OCI-LY7 (cell line): ENCODE measurements at regions not wholly inside any gene's neighbourhood (a gene's known extent, or its start where the extent isn't known, plus 50 kb on each side); places are given as distances from the start of the nearest gene placed in this dataset.

ENCODE experiments used
- BruUV-seq: library from RNA; stranded (reverse); fragments of 400-500 nt; replicated peaks from 2 replicates; lab custom pipeline; 2021; lab: Mats Ljungman, UMichigan
- CTCF ChIA-PET: fragments of 300-600 bp; sonication (Branson Sonifier 250); formaldehyde crosslinking; loops from one replicate; lab custom pipeline; 2022; ENCODE audit warnings: antibody characterized with exemption; ENCODE audit not compliant: unreplicated experiment; lab: Charles Lee
- POLR2A ChIA-PET: fragments of 300-600 bp; sonication (Branson Sonifier 250); formaldehyde crosslinking; loops from one replicate; lab custom pipeline; 2022; ENCODE audit warnings: antibody characterized with exemption; lab: Charles Lee
- DNase-seq: peaks from one replicate; pipeline ENCODE4 v3.0.0-alpha.2; 2015; ENCODE audit warnings: low spot score
- H2AFZ ChIP-seq: fragments of 200-600 bp; sonication (generic), shearing (Covaris generic); 2 replicates; pipeline ENCODE4 v1.6.1; 2014; ENCODE audit warnings: mild to moderate bottlenecking, antibody characterized with exemption, low read length, moderate library complexity
- H3K27ac ChIP-seq: fragments of 200-600 bp; sonication (generic); 2 replicates; pipeline ENCODE4 v1.5.1; 2014; ENCODE audit warnings: mixed run types, low read depth, mild to moderate bottlenecking, moderate library complexity, low read length, inconsistent platforms; ENCODE audit not compliant: poor library complexity, severe bottlenecking
- H3K36me3 ChIP-seq: fragments of 200-600 bp; sonication (generic); 2 replicates; pipeline ENCODE4 v1.6.1; 2014; ENCODE audit warnings: mild to moderate bottlenecking, antibody characterized with exemption, low read length, moderate library complexity, mixed read lengths; ENCODE audit not compliant: insufficient read depth
- H3K4me1 ChIP-seq: fragments of 200-600 bp; sonication (generic); 2 replicates; pipeline ENCODE4 v1.5.1; 2014; ENCODE audit warnings: mild to moderate bottlenecking, low read length; ENCODE audit not compliant: insufficient read depth, poor library complexity, severe bottlenecking
- H3K4me2 ChIP-seq: fragments of 200-600 bp; sonication (generic); 2 replicates; pipeline ENCODE4 v1.6.1; 2014; ENCODE audit warnings: mild to moderate bottlenecking, low read length
- H3K4me3 ChIP-seq: fragments of 200-600 bp; sonication (generic); 2 replicates; pipeline ENCODE4 v1.5.1; 2014; ENCODE audit warnings: mild to moderate bottlenecking, low read depth, low read length; ENCODE audit not compliant: poor library complexity, severe bottlenecking
- H3K79me2 ChIP-seq: fragments of 200-600 bp; sonication (generic); 2 replicates; pipeline ENCODE4 v1.6.1; 2016; ENCODE audit warnings: low read depth, mild to moderate bottlenecking, low read length, moderate library complexity, mixed read lengths; ENCODE audit not compliant: insufficient read depth
- H3K9me2 ChIP-seq: fragments of 200-600 bp; sonication (generic); 2 replicates; pipeline ENCODE4 v1.6.1; 2016; ENCODE audit warnings: mild to moderate bottlenecking, low read length, mixed read lengths; ENCODE audit not compliant: insufficient read depth
- H3K9me3 ChIP-seq: fragments of 200-600 bp; sonication (generic); 2 replicates; pipeline ENCODE4 v1.6.1; 2014; ENCODE audit warnings: mild to moderate bottlenecking, mixed run types, low read length, mixed read lengths
- H4K20me1 ChIP-seq: fragments of 200-600 bp; sonication (generic); 2 replicates; pipeline ENCODE4 v1.6.1; 2014; ENCODE audit warnings: mild to moderate bottlenecking, antibody characterized with exemption, low read length, moderate library complexity, mixed read lengths; ENCODE audit not compliant: insufficient read depth
- EZH2phosphoT487 ChIP-seq: fragments of 200-600 bp; sonication (generic); IDR thresholded peaks from 2 replicates; pipeline ENCODE4 v1.6.1; 2018; ENCODE audit warnings: low read depth, borderline replicate concordance, mild to moderate bottlenecking, mixed run types, antibody characterized with exemption, low read length, moderate library complexity, mixed read lengths
- intact Hi-C: fragments of 100-400 bp; cut with micrococcal nuclease; formaldehyde crosslinking; loops from one replicate; pipeline ENCODE4 v1.10.0; 2022; ENCODE audit not compliant: unreplicated experiment
- TF ChIP-seq, protein P1 (sequence below): fragments of 200-600 bp; sonication (generic); conservative IDR thresholded peaks from 2 replicates; pipeline ENCODE4 v1.5.1; 2014; ENCODE audit warnings: mild to moderate bottlenecking, antibody characterized with exemption, low read length, moderate library complexity, mixed read lengths

DNA sequence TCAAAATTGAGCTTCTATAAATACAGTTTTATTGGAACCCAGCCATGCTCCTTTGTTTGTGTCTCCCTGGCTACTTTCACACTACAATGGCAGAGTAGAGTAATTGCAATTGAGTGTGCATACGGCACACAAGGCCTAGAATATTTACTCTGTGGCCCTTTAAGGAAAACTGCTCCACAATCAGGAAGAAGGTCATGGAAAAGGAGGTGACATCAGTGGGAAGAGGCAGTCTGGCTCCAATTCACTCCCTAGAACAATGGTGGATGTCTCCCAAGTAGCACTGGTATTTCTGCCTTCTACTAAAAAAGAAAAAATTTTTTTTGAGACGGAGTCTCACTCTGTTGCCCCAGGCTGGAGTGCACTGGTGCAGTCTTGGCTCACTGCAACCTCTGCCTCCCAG, 51.3 kb downstream of the KRTAP19-8 start:
- TF ChIP-seq, protein P1, sequence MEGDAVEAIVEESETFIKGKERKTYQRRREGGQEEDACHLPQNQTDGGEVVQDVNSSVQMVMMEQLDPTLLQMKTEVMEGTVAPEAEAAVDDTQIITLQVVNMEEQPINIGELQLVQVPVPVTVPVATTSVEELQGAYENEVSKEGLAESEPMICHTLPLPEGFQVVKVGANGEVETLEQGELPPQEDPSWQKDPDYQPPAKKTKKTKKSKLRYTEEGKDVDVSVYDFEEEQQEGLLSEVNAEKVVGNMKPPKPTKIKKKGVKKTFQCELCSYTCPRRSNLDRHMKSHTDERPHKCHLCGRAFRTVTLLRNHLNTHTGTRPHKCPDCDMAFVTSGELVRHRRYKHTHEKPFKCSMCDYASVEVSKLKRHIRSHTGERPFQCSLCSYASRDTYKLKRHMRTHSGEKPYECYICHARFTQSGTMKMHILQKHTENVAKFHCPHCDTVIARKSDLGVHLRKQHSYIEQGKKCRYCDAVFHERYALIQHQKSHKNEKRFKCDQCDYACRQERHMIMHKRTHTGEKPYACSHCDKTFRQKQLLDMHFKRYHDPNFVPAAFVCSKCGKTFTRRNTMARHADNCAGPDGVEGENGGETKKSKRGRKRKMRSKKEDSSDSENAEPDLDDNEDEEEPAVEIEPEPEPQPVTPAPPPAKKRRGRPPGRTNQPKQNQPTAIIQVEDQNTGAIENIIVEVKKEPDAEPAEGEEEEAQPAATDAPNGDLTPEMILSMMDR = no peak
- TF ChIP-seq EZH2phosphoT487 = no peak
- ChIA-PET CTCF (no interaction called here), POLR2A (no interaction called here)
- Histone ChIP-seq H3K9me2 (no peaks in the 10 kb centered on the region), H3K9me3 (no peaks in the 10 kb centered on the region), H4K20me1 (no peaks in the 10 kb centered on the region), H3K4me2 (no peak overlapping the region), H2AFZ (no peak overlapping the region), H3K79me2 (no peaks in the 10 kb centered on the region), H3K4me1 (no peaks in the 10 kb centered on the region), H3K36me3 (no peaks in the 10 kb centered on the region), H3K27ac (no peak overlapping the region), H3K4me3 (no peak overlapping the region)
- intact Hi-C loops = no loop called here
- no peak for DNase-seq
- no TSS peak for BruUV-seq

DNA sequence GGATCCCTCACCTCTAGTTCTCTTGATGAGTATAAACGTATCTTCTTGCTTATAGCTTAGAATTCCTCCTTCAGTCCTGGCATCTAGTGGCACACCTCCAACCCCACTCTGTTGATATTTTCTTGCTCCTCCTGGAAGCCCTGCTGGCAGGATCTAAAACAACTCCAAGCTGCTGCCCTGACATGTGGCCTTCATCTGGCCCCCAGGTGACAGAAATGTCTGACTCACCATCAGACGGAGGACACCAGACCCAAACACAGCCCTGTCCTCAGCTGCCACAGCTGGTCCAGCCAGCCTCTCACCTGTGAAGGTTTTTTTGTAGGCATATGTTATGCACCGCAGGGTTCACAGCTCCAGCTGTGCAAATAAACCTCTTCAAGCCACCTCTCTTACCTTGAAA, 53.4 kb downstream of the KRTAP19-8 start:
- ChIA-PET POLR2A (interaction anchor here (0.6 to 0.8 kb wide), 2 partner anchors 9 to 186 kb away, joined by 3 to 6 read pairs; no protein-coding TSS in a partner anchor), CTCF (no interaction called here)
- DNase-seq = no peak
- TF ChIP-seq, protein P1 = no peak
- no peak for TF ChIP-seq EZH2phosphoT487
- no TSS peak for BruUV-seq
- Histone ChIP-seq H3K79me2 (no peaks in the 10 kb centered on the region), H3K4me3 (no peak overlapping the region), H4K20me1 (no peaks in the 10 kb centered on the region), H3K9me2 (no peaks in the 10 kb centered on the region), H3K27ac (no peak overlapping the region), H3K9me3 (no peaks in the 10 kb centered on the region), H2AFZ (no peak overlapping the region), H3K36me3 (no peaks in the 10 kb centered on the region), H3K4me2 (no peak overlapping the region), H3K4me1 (no peaks in the 10 kb centered on the region)
- intact Hi-C loops = no loop called here

DNA sequence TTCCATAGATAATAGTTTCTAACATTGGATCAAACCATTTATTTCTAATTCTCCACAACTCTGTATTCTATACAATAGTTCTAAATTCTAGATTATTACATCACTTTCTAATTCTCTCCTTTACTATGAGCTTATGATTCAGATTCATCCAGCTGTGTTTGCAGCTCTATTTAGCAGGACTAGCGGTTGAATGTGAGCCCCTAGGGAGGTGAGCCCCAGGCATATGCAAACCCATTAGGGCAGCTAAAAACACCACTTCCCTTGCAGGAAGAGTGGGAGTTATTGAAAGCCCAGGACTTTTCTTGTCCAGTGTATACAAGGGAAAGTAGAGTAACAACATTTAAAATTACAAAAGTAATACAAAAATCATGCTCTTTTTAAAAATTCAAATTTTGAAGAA, 56.9 kb downstream of the KRTAP19-8 start:
- POLR2A ChIA-PET = interaction anchor here (0.7 to 1.5 kb wide), 3 partner anchors 11 to 16 kb away, joined by 3 to 4 read pairs (median 3); no protein-coding TSS in a partner anchor
- BruUV-seq = no TSS peak
- intact Hi-C loops = no loop called here

More for the DNA sequence above, 56.9 kb downstream of the KRTAP19-8 start:
- CTCF ChIA-PET = no interaction called here
- no peaks in the 10 kb centered on the region for H3K9me3 ChIP-seq
- DNase-seq = no peak
- no peaks in the 10 kb centered on the region for H3K79me2 ChIP-seq
- H3K27ac ChIP-seq = no peak overlapping the region
- no peak overlapping the region for H3K4me3 ChIP-seq
- no peaks in the 10 kb centered on the region for H3K36me3 ChIP-seq
- H3K4me2 ChIP-seq = no peak overlapping the region
- no peaks in the 10 kb centered on the region for H3K9me2 ChIP-seq
- H3K4me1 ChIP-seq = no peaks in the 10 kb centered on the region
- TF ChIP-seq, protein P1 = no peak
- TF ChIP-seq EZH2phosphoT487 = no peak
- no peak overlapping the region for H2AFZ ChIP-seq
- H4K20me1 ChIP-seq = no peaks in the 10 kb centered on the region
